BE2C (cell line): ENCODE measurements at regions not wholly inside any gene's neighbourhood (a gene's known extent, or its start where the extent isn't known, plus 50 kb on each side); places are given as distances from the start of the nearest gene placed in this dataset.
"Not testable (repeated sequence)": the region's sequence is repeated elsewhere in the genome, so short reads cannot be mapped to it uniquely, and the experiment has no call there.

Source experiments
- DNase-seq: peaks from one replicate; pipeline ENCODE4 v3.0.0-alpha.2; 2020
- H3K27me3 ChIP-seq: fragments of 250-450 bp; sonication (Bioruptor Pico); 2 replicates; pipeline ENCODE4 v1.5.1; 2020; ENCODE audit warnings: mild to moderate bottlenecking
- H3K36me3 ChIP-seq: fragments of 250-450 bp; sonication (Bioruptor Pico); 2 replicates; pipeline ENCODE4 v1.5.1; 2020; ENCODE audit warnings: mild to moderate bottlenecking
- H3K4me1 ChIP-seq: fragments of 250-450 bp; sonication (Bioruptor Pico); 2 replicates; pipeline ENCODE4 v1.5.1; 2020
- H3K4me3 ChIP-seq: 2 replicates; pipeline ENCODE4 v1.5.1; 2011; ENCODE audit warnings: low read depth, low read length
- H3K9me3 ChIP-seq: fragments of 250-450 bp; sonication (Bioruptor Pico); 2 replicates; pipeline ENCODE4 v1.5.1; 2020
- CTCF ChIP-seq: IDR thresholded peaks from 2 replicates; pipeline ENCODE4 v1.5.1; 2012; ENCODE audit warnings: mild to moderate bottlenecking, low read depth, low read length

GRCh38 chr1:83343767-83344166 is 655.2 kb downstream of the TTLL7 start:
- not testable (repeated sequence) for H3K9me3 ChIP-seq, H3K4me3 ChIP-seq, H3K27me3 ChIP-seq, DNase-seq, H3K4me1 ChIP-seq, H3K36me3 ChIP-seq

DNA sequence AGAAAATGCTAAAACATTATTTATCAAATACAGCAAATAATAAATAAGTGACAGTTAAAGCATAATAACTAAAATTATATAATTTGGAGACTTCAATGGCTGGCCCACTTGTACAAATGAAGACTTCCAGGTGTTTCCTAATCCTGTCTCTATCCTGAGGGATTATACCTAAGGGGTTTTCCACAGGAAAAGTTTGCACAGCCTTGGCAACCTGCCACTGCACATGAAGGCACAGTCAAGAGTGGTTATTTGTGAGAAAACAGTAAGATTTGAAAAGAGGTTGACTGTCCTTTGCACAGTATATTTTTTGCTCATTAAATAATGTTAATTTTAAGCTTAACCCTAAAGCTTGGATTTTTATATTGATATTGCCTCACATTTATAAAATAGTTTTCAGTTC is 655.9 kb downstream of the TTLL7 start:
- DNase-seq: not testable (repeated sequence)

DNA sequence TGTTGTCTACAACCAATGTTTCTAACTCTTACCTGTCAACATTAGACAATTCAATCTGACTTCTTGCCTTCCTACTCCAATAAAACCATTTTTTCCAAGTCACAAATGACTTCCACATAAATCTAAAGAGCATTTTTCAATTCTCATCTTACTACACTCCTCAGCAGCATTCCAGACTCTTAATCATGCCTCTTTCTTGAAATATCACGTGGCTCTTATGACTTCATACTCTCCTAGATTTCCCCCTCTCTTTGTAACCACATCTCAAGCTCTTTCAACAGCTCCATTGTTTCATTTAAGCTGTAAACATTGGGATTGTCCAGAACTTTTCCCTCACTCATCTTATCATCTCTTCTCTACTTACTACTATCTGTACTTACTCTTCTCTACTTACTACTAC is 666.6 kb downstream of the TTLL7 start:
- H3K4me3 ChIP-seq, H3K36me3 ChIP-seq, H3K4me1 ChIP-seq, DNase-seq, H3K9me3 ChIP-seq, H3K27me3 ChIP-seq: not testable (repeated sequence)

More for the DNA sequence above, 655.9 kb downstream of the TTLL7 start:
- H3K4me1 ChIP-seq, H3K4me3 ChIP-seq, H3K9me3 ChIP-seq, H3K36me3 ChIP-seq, H3K27me3 ChIP-seq: not testable (repeated sequence)

DNA sequence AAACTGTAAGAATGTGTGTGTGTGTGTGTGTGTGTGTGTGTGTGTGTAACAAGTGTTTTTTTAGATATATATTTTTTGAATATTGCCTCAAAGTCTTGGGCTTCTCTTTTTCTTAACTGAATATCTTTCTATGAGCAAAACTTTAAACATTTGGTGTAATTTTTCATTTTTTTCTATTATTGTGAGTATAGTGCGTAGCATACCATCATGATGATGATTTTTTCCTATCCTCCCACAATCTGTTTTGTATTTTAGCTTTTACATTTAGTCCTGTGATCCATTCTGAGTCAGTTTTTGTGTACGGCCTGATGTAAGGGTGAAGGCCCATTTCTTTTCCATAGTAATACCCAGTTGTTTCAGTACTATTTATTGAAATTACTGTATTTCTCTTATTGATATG is 680.6 kb downstream of the TTLL7 start:
- H3K9me3 ChIP-seq: no peaks in the 10 kb centered on the region
- no peaks in the 10 kb centered on the region for H3K4me1 ChIP-seq
- no peaks in the 10 kb centered on the region for H3K27me3 ChIP-seq
- H3K36me3 ChIP-seq: no peaks in the 10 kb centered on the region
- no peak overlapping the region for H3K4me3 ChIP-seq
- no peak for TF ChIP-seq CTCF
- DNase-seq: no peak

- H3K36me3 ChIP-seq, H3K4me1 ChIP-seq, H3K9me3 ChIP-seq, H3K4me3 ChIP-seq, H3K27me3 ChIP-seq, DNase-seq: not testable (repeated sequence)
Observed at GRCh38 chr1:83315446-83315845, 683.5 kb downstream of the TTLL7 start.

DNA sequence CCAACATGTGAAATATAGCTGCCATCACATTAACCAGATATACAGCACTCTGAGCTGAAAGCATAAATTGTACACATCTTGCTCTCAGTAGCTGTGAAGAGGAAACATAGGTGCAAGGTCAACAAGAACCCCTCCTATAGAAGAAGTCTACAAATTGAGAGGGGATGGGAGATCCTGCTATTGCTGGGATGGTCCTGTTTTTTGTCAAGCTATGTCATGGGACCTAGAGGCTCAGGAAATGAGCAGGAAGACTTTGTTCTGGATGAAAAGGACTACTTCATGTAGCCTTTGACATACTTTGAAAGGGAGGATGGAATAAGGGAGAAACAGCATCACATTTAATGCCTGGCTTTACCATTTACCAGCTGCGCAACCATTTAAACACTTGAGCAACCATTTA is 688.8 kb downstream of the TTLL7 start:
- H3K36me3 ChIP-seq, H3K9me3 ChIP-seq, DNase-seq, H3K4me3 ChIP-seq, H3K4me1 ChIP-seq, H3K27me3 ChIP-seq: not testable (repeated sequence)

GRCh38 chr1:83309035-83309434 is 689.9 kb downstream of the TTLL7 start:
- not testable (repeated sequence) for H3K9me3 ChIP-seq, DNase-seq, H3K4me3 ChIP-seq, H3K4me1 ChIP-seq, H3K27me3 ChIP-seq, H3K36me3 ChIP-seq

DNA sequence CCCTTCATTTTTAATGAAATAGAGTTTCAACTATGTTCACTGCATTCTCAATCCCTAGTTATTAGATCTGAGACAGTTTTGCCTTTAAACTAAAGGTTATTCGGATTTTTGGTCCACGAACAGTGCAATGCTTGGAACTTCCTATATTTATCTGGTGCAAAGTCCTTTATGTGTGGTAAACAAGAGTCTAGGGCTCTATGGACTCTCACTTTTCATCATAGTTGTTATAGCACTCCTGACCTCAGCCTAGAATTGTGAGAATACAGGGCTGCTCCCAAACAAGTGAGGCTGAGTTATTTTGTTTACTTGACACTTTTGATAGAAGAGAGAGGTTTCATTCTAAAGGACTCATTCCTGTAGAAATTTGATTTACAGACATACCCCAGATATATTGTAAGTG is 692.1 kb downstream of the TTLL7 start:
- not testable (repeated sequence) for H3K4me3 ChIP-seq, H3K9me3 ChIP-seq, DNase-seq, H3K27me3 ChIP-seq, H3K36me3 ChIP-seq, H3K4me1 ChIP-seq

GRCh38 chr1:83295594-83295993 is 703.3 kb downstream of the TTLL7 start:
- not testable (repeated sequence) for H3K4me1 ChIP-seq, H3K9me3 ChIP-seq, H3K36me3 ChIP-seq, H3K4me3 ChIP-seq, DNase-seq, H3K27me3 ChIP-seq

- not testable (repeated sequence) for H3K4me1 ChIP-seq, DNase-seq, H3K36me3 ChIP-seq, H3K27me3 ChIP-seq, H3K9me3 ChIP-seq, H3K4me3 ChIP-seq
Observed at GRCh38 chr1:83287391-83287790, 711.5 kb downstream of the TTLL7 start.

- not testable (repeated sequence) for H3K36me3 ChIP-seq, H3K27me3 ChIP-seq, H3K4me3 ChIP-seq, H3K4me1 ChIP-seq, H3K9me3 ChIP-seq
- peak; percentile 21 for DNase-seq
Observed at GRCh38 chr1:83274656-83275055, 724.3 kb downstream of the TTLL7 start.

GRCh38 chr1:83272484-83272883 is 726.4 kb downstream of the TTLL7 start:
- H3K9me3 ChIP-seq, H3K4me1 ChIP-seq, H3K36me3 ChIP-seq, H3K4me3 ChIP-seq, H3K27me3 ChIP-seq, DNase-seq: not testable (repeated sequence)

- not testable (repeated sequence) for H3K36me3 ChIP-seq, H3K9me3 ChIP-seq, H3K4me3 ChIP-seq, H3K4me1 ChIP-seq, H3K27me3 ChIP-seq, DNase-seq
Observed at GRCh38 chr1:83271834-83272233, 727.1 kb downstream of the TTLL7 start.

- H3K4me3 ChIP-seq, DNase-seq, H3K4me1 ChIP-seq, H3K36me3 ChIP-seq, H3K9me3 ChIP-seq, H3K27me3 ChIP-seq: not testable (repeated sequence)
Observed at GRCh38 chr1:83270801-83271200, 728.1 kb downstream of the TTLL7 start.

DNA sequence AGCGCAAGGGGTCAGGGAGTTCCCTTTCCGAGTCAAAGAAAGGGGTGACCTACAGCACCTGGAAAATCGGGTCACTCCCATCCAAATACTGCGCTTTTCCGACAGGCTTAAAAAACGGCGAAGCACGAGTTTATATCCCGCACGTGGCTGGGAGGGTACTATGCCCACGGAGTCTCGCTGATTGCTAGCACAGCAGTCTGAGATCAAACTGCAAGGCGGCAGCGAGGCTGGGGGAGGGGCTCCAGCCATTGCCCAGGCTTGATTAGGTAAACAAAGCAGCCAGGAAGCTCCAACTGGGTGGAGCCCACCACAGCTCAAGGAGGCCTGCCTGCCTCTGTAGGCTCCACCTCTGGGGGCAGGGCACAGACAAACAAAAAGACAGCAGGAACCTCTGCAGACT is 735.1 kb downstream of the TTLL7 start:
- H3K4me1 ChIP-seq, H3K36me3 ChIP-seq, DNase-seq, H3K4me3 ChIP-seq, H3K9me3 ChIP-seq, H3K27me3 ChIP-seq: not testable (repeated sequence)

GRCh38 chr1:83251687-83252086 is 747.2 kb downstream of the TTLL7 start:
- not testable (repeated sequence) for H3K36me3 ChIP-seq, H3K4me1 ChIP-seq, H3K4me3 ChIP-seq, H3K9me3 ChIP-seq, H3K27me3 ChIP-seq, DNase-seq
